ENCODE measurements at regions not wholly inside any gene's neighbourhood (a gene's known extent, or its start where the extent isn't known, plus 50 kb on each side); places are given as distances from the start of the nearest gene placed in this dataset.

GRCh38 chr1:220367833-220368232, 95.6 kb upstream of the RAB3GAP2 start:
- DNase-seq (ENCODE audit: low read depth in 3 of 3, low spot score in 2 of 3): no peak

GRCh38 chr1:220366269-220366668, 94.0 kb upstream of the RAB3GAP2 start:
- DNase-seq (ENCODE audit: low read depth in 3 of 3, low spot score in 2 of 3): no peak

GRCh38 chr1:220363196-220363837, 91.1 kb upstream of the RAB3GAP2 start:
- no peak for DNase-seq (ENCODE audit: low read depth in 3 of 3, low spot score in 2 of 3)

- DNase-seq (ENCODE audit: low read depth in 3 of 3, low spot score in 2 of 3): no peak
These were observed 85.0 kb upstream of the RAB3GAP2 start for GRCh38 chr1:220356981-220357850.

GRCh38 chr1:220353229-220354012, 81.2 kb upstream of the RAB3GAP2 start:
- no peak for DNase-seq (ENCODE audit: low read depth in 3 of 3, low spot score in 2 of 3)

GRCh38 chr1:220348211-220348610, 76.0 kb upstream of the RAB3GAP2 start:
- DNase-seq (ENCODE audit: low read depth in 3 of 3, low spot score in 2 of 3): no peak

DNA sequence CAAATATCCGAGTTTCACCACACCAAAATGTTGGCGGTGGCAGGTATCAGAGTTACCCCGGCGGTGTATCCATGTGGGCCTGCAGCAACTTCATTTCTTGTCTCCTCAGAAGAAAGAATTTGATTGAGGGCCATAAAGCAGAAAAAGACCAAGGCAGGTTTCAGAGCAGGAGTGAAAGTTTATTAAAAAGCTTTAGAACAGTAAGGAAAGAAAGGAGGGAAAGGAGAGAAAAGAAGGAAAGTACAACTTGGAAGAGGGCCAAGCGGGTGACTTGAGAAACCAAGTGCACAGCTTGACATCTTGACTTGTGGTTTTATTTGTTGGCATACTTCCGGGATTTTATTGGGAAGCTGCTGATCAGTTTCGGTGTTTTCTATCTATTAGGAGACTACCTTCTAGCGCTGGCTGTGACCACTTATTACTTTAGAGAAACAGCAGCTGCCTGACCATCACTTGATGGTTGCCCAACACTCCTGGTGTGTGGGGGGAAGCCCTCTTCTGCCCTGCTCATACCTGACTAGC, 75.5 kb upstream of the RAB3GAP2 start:
- DNase-seq (ENCODE audit: low read depth in 3 of 3, low spot score in 2 of 3): no peak

DNA sequence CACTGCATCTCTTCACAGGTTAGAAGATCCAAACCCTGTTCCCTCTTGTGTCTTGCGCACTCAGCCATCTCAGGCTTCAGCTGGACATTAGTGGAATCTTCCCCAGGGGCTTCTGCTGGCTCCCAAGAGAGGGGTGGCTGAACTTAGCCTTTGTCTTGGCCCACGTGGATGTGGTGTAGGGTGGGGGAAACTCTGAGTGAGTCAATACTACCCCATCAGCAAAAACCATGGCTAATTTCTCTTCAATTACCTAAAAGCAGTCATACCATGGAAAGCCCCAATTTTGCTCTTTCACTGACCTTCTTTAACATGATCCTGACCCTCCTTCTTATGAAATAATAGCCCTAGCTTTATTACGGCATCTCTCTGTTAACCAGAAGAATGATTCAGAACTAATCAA, 72.5 kb upstream of the RAB3GAP2 start:
- no peak for DNase-seq (ENCODE audit: low read depth in 3 of 3, low spot score in 2 of 3)

DNA sequence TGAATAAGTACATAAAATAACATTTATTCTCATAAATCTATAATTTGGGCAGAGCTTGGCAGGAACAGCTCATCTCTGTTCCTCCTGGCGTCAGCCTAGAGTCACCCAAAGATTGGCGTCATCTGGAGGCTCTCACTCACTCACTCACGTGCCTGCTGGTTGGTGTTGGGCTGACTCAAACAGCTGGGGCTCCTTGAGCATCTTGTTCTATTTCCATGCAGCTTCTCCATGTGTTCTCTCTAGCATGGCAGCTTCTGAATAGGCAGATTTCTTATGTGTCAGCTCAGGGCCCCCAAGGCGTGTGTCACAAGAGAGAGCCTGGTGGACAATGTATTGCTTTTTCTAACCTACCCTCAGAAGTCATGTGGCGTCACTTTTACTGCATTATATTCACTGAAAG, 70.6 kb upstream of the RAB3GAP2 start:
- no peak for DNase-seq (ENCODE audit: low read depth in 3 of 3, low spot score in 2 of 3)

GRCh38 chr1:220341126-220341525, 68.9 kb upstream of the RAB3GAP2 start:
- DNase-seq (ENCODE audit: low read depth in 3 of 3, low spot score in 2 of 3): no peak

DNA sequence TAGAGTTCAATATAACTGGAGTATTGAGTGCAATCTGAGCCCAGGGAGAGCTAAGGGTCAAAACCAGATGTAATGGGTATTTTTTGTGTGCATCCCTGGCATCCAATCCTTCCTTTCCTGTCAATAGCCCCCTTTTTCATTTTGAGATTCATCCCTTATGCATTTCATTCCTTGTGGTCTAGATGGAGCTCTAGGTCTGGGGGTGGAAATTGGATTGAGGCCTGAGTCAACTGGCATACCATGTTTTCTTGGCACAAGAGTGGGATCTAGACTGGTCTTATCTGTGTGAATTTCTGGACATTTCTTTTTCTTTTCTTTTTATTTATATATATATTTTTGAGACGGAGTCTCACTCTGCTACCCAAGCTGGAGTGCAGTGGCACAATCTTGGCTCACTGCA, 67.3 kb upstream of the RAB3GAP2 start:
- DNase-seq (ENCODE audit: low read depth in 3 of 3, low spot score in 2 of 3): no peak

DNA sequence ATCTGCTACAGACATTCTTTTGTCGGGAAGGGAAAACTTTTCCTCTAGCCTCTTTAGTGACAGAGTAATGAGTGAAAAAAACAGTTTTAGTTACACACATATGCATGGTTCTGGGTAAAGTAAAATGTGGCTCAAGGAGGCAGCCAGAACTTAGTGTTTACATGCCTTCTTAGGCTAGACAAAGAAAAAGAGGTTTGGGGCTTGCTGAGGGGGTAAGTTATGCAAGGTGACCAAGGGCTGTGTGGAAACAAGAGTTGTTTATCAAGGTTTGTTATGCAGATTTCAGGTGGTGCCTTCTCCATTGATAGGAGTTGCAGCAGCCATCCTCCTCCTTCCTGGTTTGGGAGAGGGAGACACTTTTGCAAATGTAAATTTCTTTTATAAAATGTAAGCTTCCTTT, 66.5 kb upstream of the RAB3GAP2 start:
- no peak for DNase-seq (ENCODE audit: low read depth in 3 of 3, low spot score in 2 of 3)

DNA sequence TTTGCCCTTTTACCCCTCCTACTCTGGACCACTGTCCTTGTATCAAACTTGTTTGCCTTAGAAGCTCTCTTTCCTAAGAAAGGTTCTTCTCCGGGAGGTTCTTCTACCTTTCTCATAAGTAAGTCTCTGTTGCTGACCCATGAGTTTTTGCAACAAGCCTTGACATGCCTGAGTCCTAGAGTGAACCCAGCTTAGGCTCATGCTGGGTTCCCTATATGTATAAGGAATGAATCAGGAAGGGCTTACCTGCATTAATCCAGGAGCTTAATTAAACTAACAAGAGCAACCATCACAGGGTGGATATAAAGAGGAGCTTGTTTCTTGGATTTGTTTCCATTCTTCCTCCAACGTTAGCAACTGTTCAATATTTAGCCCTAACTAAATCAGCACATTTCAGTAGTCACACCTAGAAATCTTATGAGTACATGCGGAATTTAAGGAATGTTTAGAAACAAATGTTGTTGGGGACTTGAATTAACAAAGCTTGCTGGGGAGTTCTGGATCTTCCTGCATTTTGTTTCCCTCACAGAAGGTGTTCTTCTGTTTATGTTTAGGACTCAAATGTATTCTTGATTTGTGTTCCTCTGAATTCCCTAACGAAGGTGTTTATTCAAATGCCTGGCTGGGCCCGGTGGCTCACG, 64.3 kb upstream of the RAB3GAP2 start:
- no peak for DNase-seq (ENCODE audit: low read depth in 3 of 3, low spot score in 2 of 3)

DNA sequence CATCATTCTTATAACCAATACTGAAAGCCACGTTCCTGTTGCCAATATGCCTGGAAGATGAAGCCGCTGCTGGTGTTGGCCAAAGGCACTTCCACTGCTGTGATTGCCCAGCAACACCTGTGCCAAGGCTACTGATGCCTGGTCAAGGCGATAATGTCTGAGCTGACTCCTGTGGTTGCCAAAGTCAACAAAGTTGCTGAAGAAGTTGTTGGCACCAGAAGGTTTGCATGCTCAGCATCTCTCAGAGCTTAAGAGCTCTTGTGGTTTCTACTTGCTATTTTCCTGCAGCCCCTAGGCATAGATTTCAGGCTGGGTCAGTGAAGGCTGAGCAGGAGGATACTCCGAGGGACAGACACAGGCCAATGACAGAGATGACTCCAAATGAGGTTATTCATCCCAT, 63.4 kb upstream of the RAB3GAP2 start:
- DNase-seq (ENCODE audit: low read depth in 3 of 3, low spot score in 2 of 3): no peak

- DNase-seq (ENCODE audit: low read depth in 3 of 3, low spot score in 2 of 3): no peak
These were observed 59.1 kb upstream of the RAB3GAP2 start for GRCh38 chr1:220331318-220331717.

DNA sequence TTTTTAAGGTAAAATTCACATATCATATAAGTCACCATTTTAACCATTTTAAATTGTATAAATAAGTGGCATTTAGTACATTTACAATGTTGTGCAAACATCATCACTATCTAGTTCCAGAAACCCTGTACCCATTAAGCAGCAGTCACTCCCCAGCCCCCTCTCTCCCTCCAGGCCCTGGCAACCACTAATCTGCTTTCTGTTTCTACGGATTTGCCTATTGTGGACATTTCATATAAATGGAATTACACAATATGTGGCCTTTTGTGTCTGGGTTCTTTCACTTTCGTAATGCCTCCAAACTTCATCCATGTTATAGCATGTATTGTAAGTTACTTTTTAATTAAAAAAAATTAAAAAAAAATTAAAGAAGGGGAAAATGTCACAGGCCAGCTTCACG, 58.0 kb upstream of the RAB3GAP2 start:
- no peak for DNase-seq (ENCODE audit: low read depth in 3 of 3, low spot score in 2 of 3)

DNA sequence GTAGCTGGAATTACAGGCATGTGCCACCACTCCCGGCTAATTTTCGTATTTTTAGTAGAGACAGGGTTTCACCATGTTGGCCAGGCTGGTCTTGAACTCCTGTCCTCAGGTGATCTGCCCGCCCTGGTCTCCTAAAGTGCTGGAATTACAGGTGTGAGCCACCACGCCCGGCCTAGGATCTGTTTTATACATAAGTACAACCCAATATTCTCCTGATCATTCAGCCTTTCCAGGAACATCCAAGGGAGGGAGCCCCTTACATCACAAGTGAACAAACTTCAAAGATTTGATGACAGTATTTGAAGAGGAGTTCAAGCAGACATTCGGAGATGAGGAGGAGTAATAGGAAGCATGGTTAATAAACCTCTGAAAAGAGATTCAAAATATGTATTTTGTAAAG, 54.9 kb upstream of the RAB3GAP2 start:
- no peak for DNase-seq (ENCODE audit: low read depth in 3 of 3, low spot score in 2 of 3)

GRCh38 chr1:220326578-220326977, 54.3 kb upstream of the RAB3GAP2 start:
- no peak for DNase-seq (ENCODE audit: low read depth in 3 of 3, low spot score in 2 of 3)

DNA sequence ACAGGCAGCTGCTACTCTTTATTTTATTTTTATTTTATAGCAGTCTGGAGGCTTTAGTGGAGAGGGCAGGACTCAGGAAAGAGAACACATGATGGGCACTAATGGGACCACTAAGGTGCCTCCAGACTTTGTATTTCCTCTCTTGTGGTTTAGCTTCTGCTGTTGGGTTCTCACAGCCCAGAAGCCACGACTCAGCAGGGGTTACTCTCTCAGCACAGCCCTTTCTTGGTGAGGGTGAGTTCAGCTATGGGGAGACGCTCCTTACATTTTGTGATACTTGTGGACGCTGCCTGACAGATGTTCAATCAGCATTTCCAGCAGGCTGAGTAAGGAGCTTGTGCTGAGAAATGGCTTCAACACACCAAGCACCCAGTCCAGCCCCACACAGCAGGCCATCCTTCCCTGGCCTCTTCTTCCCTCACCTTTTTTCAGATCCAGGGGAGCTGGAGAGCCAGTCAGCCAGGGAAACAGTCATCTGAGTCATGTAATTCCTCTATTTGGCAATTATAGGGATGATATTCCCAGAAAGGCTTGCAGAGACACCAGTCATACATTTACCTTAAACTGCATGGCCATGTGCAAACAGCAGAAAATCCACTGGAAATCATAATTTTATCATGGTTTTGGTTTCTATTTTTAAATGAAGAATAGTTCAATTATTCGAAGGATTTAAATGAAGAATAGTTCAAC, 53.2 kb upstream of the RAB3GAP2 start:
- no peak for DNase-seq (ENCODE audit: low read depth in 3 of 3, low spot score in 2 of 3)

DNA sequence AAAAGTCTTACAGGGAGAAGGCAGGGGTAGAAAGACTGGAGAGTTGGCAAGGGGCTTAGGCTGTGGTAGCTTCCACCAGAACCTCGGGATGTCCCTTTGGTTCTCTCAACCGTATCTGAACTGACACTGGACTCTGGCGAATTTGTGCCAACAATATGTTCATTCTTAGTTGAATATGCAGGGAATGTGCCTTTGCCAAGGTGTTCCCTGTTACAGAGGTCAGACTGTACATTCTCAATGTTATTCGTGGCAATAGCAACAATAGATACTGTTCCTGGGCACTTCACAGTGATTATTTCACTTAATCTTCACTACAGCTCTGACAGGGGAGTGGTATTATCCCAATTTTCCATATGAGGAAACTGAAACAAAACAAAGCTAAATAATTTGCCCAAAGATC, 51.5 kb upstream of the RAB3GAP2 start:
- no peak for DNase-seq (ENCODE audit: low read depth in 3 of 3, low spot score in 2 of 3)

Measured in right renal cortex interstitium (tissue), 3 donors.